ENCODE measurements at regions not wholly inside any gene's neighbourhood (a gene's known extent, or its start where the extent isn't known, plus 50 kb on each side); places are given as distances from the start of the nearest gene placed in this dataset.
"Not testable (repeated sequence)": the region's sequence is repeated elsewhere in the genome, so short reads cannot be mapped to it uniquely, and the experiment has no call there.

DNA sequence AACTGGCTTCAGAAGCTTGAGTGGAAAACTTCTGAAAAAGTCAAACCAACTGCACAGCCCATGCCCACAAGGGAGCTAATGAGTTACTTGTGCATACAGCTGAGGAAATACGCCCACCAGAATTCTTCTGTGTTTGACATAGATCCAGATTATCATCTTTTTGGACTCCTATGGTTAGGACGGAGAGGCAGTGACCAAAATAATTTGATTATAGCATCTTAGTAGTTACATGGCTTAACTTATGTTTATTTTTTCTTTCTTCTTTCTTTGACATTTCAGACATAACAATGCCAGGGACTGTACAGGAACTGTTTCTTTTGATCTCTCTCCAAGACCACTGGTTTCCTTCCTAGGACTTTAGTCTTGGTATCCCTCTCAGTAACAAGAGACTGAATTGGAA lies 246.1 kb upstream of the RASGRP1 start:
- Histone ChIP-seq H3F3A (ENCODE audit: insufficient read depth, low read length) (no peaks in the 10 kb centered on the region), H3K4me1 (ENCODE audit: insufficient read depth, low read length, severe bottlenecking) (no peaks in the 10 kb centered on the region), H2AFZ (ENCODE audit: low read length) (no peak overlapping the region), H4K20me1 (ENCODE audit: insufficient read depth, low read length) (no peaks in the 10 kb centered on the region), H3K9me3 (ENCODE audit: low read length) (no peaks in the 10 kb centered on the region), H3K9me2 (ENCODE audit: low read depth, low read length) (no peaks in the 10 kb centered on the region), H3K9ac (ENCODE audit: low read length) (no peak overlapping the region), H3K27me3 (ENCODE audit: insufficient read depth, low read length) (no peaks in the 10 kb centered on the region), H3K79me2 (ENCODE audit: insufficient read depth, low read length) (no peaks in the 10 kb centered on the region), H3K36me3 (ENCODE audit: insufficient read depth, low read length) (no peaks in the 10 kb centered on the region), H3K27ac (ENCODE audit: low read depth, low read length, poor library complexity, severe bottlenecking) (no peak overlapping the region), H3K4me2 (ENCODE audit: low read length) (no peak overlapping the region), H3K4me3 (ENCODE audit: low read depth, low read length, poor library complexity, severe bottlenecking) (no peak overlapping the region)
- no peak for TF ChIP-seq CTCF (IDR thresholded peaks at IDR 0.05; ENCODE audit: low read length)
- no peak for TF ChIP-seq EZH2 (IDR thresholded peaks at IDR 0.05; ENCODE audit: borderline replicate concordance, low read length)

- H3K79me2 ChIP-seq (ENCODE audit: insufficient read depth, low read length); H3K27me3 ChIP-seq (ENCODE audit: insufficient read depth, low read length); H3K4me2 ChIP-seq (ENCODE audit: low read length); H3K9ac ChIP-seq (ENCODE audit: low read length); H3K4me1 ChIP-seq (ENCODE audit: insufficient read depth, low read length, severe bottlenecking); H3K9me2 ChIP-seq (ENCODE audit: low read depth, low read length); H3F3A ChIP-seq (ENCODE audit: insufficient read depth, low read length); H2AFZ ChIP-seq (ENCODE audit: low read length); H4K20me1 ChIP-seq (ENCODE audit: insufficient read depth, low read length); H3K36me3 ChIP-seq (ENCODE audit: insufficient read depth, low read length); H3K9me3 ChIP-seq (ENCODE audit: low read length); H3K4me3 ChIP-seq (ENCODE audit: low read depth, low read length, poor library complexity, severe bottlenecking); H3K27ac ChIP-seq (ENCODE audit: low read depth, low read length, poor library complexity, severe bottlenecking): not testable (repeated sequence)
Observed at GRCh38 chr15:38814254-38814653, 249.6 kb upstream of the RASGRP1 start.

- Histone ChIP-seq H3K79me2 (ENCODE audit: insufficient read depth, low read length) (no peaks in the 10 kb centered on the region), H3K27me3 (ENCODE audit: insufficient read depth, low read length) (no peaks in the 10 kb centered on the region), H3F3A (ENCODE audit: insufficient read depth, low read length) (no peaks in the 10 kb centered on the region), H3K4me2 (ENCODE audit: low read length) (no peak overlapping the region), H3K4me3 (ENCODE audit: low read depth, low read length, poor library complexity, severe bottlenecking) (no peak overlapping the region), H4K20me1 (ENCODE audit: insufficient read depth, low read length) (no peaks in the 10 kb centered on the region), H3K9ac (ENCODE audit: low read length) (no peak overlapping the region), H2AFZ (ENCODE audit: low read length) (no peak overlapping the region), H3K9me2 (ENCODE audit: low read depth, low read length) (no peaks in the 10 kb centered on the region), H3K36me3 (ENCODE audit: insufficient read depth, low read length) (no peaks in the 10 kb centered on the region), H3K9me3 (ENCODE audit: low read length) (no peaks in the 10 kb centered on the region), H3K27ac (ENCODE audit: low read depth, low read length, poor library complexity, severe bottlenecking) (no peak overlapping the region), H3K4me1 (ENCODE audit: insufficient read depth, low read length, severe bottlenecking) (no peaks in the 10 kb centered on the region)
- TF ChIP-seq EZH2 (IDR thresholded peaks at IDR 0.05; ENCODE audit: borderline replicate concordance, low read length) (no peak), CTCF (IDR thresholded peaks at IDR 0.05; ENCODE audit: low read length) (no peak)
Observed at GRCh38 chr15:38814891-38815290, 250.3 kb upstream of the RASGRP1 start.

DNA sequence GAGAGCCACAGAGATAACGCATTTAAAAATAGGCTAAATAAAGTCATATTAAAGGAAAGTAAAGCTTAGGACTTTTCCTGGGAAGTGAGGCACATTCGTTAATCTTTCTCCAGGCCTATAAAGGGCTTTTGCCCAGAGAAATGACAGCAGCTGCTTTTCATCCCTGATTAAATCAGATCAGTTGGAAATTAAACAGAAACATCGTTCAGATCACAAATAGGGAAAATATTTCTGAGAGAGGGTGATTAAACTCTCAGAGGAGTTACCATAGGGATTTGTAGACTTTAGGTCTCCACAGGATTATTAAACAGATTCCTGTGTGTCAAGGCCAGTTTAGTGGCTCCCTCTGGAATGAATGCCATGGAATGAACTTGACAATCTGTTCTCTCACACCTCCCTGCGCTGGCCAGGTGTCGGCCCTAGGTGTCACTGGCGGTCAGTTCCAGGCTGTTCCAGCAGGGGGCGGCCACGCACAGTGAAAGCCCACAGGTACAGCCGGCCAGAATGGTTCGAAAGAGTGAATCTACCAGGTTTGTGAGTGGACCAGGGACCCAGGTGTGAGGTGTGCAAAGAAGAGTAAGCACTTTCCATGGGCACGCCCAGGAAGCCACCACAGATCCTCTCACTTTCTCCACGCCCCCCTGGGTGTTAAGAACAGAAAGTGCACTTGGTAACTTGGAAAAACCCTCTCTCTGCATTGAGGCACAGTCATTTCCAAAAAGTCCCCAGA lies 253.0 kb upstream of the RASGRP1 start:
- no peak overlapping the region for H2AFZ ChIP-seq (ENCODE audit: low read length)
- H3K79me2 ChIP-seq (ENCODE audit: insufficient read depth, low read length) = no peaks in the 10 kb centered on the region
- H3K9me2 ChIP-seq (ENCODE audit: low read depth, low read length) = no peaks in the 10 kb centered on the region
- H3K9ac ChIP-seq (ENCODE audit: low read length) = no peak overlapping the region
- no peak overlapping the region for H3K4me2 ChIP-seq (ENCODE audit: low read length)
- H3F3A ChIP-seq (ENCODE audit: insufficient read depth, low read length) = no peaks in the 10 kb centered on the region
- H3K4me1 ChIP-seq (ENCODE audit: insufficient read depth, low read length, severe bottlenecking) = no peaks in the 10 kb centered on the region
- no peaks in the 10 kb centered on the region for H3K9me3 ChIP-seq (ENCODE audit: low read length)
- TF ChIP-seq CTCF (IDR thresholded peaks at IDR 0.05; ENCODE audit: low read length) = peak; percentile 100
- TF ChIP-seq EZH2 (IDR thresholded peaks at IDR 0.05; ENCODE audit: borderline replicate concordance, low read length) = no peak
- H3K36me3 ChIP-seq (ENCODE audit: insufficient read depth, low read length) = no peaks in the 10 kb centered on the region
- H3K27me3 ChIP-seq (ENCODE audit: insufficient read depth, low read length) = no peaks in the 10 kb centered on the region
- no peak overlapping the region for H3K4me3 ChIP-seq (ENCODE audit: low read depth, low read length, poor library complexity, severe bottlenecking)
- no peaks in the 10 kb centered on the region for H4K20me1 ChIP-seq (ENCODE audit: insufficient read depth, low read length)
- H3K27ac ChIP-seq (ENCODE audit: low read depth, low read length, poor library complexity, severe bottlenecking) = no peak overlapping the region
